GM21576 (cell line): ENCODE measurements at regions not wholly inside any gene's neighbourhood (a gene's known extent, or its start where the extent isn't known, plus 50 kb on each side); places are given as distances from the start of the nearest gene placed in this dataset.

Source experiments
- ATAC-seq: cut with Tn5 transposase; IDR thresholded peaks from one replicate; pipeline ENCODE4 v1.9.1; 2021; ENCODE audit warnings: mild to moderate bottlenecking, moderate library complexity; ENCODE audit not compliant: unreplicated experiment

- ATAC-seq, result no peak
These were observed 151.8 kb downstream of the KIF26A start for GRCh38 chr14:104290058-104290667.

GRCh38 chr14:104290756-104291122, 152.4 kb downstream of the KIF26A start:
- ATAC-seq, result no peak

DNA sequence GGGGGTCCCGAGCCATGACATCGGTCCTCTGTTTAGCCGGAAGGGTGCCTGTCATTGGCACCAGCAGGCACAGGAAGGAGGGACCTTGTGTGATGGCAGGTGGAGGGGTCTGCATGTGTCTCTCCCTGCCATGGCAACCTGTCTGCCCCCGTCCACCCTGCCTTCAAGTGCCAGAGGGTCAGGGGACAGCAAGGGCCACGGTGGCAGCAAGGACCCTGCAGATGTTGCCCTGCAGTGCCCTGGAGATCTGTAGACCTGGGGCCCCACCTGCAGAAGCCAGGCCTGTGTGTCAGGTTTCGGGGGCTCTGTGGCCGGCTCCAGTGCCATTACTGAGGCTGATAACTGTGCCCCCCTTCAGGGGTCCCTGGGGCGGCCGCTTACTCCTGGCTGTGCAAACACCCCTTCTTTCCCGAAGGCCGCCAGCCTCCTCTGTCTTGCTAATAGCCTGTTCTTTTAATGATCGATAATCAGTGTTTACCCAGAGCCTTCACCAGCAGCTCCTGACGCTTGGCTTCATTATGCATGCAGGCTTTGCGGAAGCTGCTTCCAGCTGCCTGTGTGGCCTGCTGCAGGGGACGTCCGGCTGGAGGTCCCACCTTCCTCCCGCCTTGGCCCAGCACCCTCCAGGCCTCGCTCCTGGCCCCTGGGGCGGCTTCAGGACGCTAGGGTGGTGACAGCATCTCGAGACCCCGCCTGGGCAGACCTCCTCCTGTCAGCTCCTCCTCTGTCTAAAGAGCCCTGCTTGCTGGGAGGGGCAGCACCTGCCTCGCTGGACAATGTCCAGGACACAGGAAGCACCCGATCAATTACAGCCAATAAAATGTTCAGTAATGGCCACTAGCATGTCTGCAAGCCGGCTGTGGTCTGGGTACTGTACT, 153.0 kb downstream of the KIF26A start:
- no peak for ATAC-seq

DNA sequence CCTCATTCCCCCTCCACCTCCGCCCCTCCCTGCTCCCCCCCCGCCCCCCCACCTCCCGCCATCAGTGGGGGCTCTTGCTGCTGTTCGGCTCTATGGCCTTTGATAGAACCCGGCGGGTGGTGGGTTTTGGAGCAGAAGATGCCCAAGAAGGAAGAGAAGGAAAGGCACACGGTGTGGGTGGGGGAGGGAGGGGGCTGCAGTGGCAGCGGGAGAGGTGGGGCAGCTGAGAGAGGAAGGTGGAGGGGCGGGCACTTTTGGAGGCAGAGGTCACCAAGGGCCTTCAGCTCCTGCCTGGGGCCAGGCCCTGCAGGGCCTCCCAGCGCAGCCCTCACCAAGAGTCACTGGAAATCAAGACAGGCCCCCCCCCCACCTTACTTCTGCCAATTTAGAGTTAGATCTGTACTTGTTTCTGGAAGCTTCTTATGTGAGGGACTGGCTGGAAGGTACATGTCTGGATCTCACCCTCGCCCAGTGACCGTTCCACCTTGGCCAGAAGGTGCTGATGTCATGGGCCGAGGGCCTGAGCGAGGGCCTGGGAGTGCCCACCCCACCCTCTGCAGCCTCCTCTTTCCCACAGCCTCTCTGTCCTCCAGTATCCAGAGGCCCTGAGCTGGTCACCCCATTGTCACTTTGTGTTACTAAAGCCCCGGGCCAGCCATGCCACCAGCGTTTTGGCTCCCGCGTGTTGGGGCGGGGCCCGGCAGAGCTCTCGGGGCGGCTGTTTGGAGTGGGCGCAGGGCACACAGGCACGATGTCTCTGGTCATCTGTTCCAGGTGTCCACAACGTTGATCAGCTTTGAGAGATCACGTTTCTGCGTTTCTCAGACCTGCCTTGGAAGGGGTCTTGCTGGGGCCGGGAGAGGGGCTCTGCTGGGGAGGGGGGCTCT, 153.9 kb downstream of the KIF26A start:
- ATAC-seq, result no peak

DNA sequence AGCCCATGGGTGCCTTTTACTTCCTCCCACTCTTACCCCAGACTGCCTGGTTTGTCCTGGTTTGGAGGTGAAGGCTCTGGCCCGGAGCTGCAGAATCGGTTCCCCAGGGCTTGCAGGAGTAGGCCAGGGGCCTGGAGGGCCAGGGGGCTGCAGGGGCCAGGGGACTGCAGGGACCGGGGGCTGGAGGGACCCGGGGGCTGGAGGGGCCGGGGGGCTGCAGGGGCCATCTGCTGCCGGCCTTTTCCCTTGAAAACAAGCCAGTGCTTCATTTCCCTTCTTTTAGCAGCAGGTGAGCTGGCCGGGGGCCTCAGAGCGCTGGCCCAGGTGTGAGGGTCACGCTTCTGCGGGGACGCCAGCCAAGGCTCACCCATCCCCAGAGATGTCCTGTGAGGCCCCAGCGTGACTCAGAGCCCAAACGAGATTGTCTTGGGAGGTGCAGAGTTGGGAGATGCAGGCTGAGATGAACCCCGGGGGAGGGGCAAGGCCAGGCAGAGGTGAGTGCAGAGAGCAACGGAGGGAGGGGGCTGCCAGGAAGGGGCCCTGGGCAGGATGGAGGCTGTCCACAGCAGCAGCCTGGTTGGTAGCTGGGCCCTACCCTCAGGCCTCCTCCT, 154.9 kb downstream of the KIF26A start:
- no peak for ATAC-seq

DNA sequence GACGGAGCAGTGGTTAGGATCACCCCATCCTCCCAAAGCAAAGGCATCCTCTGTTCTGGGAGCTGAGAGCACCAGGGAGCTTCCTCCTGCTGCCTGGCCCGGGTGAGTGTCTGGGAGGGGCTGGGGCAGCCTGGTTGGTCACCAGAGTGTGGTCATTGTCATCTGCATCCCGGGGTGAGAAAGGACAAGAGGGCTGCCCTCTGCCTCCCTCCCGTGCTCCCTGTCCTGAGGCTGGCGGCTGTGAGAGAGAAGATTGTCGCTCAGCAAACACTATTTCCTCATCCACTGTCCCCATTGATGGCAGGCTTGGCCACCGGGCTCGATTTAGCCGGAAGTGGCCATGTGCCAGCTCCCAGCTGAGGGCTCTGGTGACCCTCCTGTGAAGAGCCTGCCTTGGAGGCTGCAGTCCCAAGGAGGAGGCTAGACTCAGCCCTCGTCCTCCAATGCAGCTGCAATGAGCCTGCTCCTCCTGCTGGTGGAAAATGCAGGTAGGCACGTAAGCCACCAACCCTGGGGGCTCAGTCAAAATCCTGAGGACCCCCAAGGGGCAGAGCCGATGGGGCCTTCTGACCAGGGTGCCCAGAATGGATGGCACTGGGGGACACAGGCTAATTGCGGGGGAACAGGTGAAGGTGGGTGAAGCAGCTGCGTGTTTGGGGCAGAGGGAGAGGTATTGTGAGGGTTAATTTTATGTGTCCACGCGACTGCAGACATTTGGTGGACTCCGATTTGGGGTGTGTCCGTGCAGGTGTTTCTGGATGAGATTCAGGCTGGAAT, 155.7 kb downstream of the KIF26A start:
- ATAC-seq, result no peak

- no peak for ATAC-seq
These were observed 156.2 kb downstream of the KIF26A start for GRCh38 chr14:104294628-104294982.

DNA sequence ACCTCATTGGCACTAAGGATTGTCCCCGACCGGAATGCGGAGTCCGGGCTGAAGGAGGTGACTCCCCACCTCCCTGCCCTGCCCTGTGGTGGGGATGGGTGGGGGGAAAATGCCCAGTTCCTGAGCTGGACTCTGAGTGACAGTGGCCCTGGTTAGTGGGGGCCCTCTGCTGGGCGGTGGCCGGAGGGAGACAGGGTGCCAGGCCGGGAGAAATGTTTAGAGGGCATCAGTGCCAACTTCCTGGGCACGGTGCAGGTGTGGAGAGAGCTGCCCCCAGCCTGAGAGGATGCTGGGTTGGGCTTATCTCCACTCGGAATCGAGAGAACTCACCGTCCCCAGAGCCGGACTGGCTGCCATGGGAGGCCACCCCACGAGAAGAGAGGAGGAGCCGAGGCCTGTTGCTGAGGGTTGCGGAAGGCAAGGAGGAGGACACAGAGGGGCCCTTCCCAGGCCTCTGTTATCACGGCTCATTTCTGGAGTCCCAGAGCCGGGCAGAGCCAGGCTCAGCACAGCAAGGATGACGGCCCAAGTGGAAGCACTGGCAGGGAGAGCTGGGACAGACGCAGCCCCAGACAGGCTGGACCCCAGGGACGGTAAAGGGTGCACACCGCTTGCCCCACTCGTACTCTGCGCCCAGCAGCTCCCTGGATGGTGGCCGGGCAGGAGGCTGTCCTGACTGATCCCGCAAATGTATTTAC, 156.7 kb downstream of the KIF26A start:
- no peak for ATAC-seq

DNA sequence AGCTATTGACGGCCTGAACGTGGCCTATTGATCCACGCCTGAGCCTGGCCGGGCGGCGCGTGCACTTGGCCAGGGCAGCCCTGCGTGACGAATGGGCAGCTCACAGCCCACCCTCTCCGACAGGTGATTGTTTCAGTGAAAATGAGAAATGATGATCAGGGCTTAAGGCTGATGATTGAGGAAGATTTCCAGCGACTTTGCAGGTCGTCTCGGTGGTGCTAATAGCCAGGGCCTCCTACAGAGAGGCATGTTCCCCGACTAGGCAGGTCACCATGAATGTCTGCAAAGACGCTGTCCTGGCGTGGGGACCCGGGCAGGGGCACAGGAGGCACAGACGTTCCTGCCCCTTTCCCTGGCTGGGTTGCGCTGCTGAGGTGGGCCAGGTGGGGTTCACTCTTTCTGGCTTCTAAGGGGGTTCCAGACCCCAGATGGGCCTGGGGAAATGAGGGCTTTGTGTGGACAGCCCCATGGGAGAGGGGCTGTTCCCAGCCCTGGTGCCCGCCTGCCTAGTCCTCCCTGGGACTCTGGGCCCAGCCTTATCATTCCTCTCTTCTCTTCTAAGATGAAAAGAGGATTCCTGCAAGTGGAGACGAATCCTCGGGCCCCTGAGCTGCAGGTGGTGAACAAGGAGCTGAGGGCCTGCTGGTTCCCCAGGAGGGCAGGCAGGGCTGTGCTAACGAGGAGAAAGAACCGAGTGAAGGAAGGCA, 157.4 kb downstream of the KIF26A start:
- no peak for ATAC-seq

DNA sequence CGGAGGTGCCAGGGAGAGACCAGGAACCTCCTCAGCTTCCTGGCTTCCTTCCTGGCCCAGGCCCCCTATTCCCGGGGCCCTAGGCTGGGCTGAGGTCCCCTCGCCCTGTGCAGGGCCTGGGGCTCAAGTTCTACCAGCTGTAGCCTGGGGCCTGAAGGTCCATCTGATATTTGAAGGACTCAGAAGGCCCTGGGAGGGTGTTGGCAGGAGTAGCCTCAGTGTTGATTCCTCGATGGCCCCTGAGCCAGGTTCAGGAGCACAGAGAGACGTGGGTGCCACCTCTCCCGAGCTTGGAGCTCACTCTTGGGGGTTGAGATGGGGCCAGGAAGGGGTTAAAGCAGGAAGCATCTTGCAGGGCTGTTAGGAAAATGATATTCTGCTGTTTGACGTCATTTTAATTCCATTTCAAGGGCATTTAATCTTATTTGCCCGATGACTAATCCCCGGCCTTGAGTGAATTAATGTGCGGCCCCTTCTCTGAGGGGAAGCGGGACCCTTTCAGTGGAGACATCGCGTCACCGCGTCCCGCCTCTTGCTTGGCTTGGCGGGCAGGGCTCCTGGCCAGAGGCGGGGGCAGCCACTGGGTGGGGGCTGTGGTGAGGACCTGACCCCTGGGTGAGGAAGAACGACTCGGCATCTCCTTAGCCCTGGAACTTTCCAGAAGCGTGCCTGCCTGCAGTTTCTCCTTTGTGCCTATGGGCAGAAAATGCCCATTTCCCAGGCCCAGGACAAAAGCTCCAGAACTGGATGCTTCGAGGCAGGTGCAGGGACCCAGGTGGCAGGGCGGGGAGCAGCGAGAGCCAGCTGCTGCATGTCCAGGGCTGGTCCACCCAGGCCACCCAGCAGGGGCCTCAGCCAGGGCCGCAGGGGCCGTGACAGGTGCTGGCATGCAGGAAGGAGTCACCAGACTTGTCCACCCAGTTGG, 158.3 kb downstream of the KIF26A start:
- no peak for ATAC-seq

DNA sequence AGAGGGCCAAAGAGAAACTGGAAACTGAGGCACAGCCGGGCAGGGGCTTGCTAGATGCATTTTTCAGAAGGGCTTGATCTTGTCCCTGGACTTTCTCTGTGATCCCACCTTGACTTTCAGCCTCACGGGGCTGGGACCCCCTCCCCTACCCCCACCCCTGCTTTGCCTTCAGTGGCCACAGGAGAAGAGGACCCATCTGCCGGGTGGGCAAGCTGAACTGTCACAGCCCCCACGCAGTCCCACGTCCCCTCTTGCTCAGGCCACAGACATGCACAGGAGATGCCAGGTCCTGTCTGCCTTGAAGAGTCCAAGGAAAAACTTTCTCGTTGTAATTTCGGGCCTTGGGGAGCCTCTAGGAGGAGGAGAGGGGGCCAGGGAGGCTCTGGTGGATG, 158.9 kb downstream of the KIF26A start:
- ATAC-seq, result no peak

DNA sequence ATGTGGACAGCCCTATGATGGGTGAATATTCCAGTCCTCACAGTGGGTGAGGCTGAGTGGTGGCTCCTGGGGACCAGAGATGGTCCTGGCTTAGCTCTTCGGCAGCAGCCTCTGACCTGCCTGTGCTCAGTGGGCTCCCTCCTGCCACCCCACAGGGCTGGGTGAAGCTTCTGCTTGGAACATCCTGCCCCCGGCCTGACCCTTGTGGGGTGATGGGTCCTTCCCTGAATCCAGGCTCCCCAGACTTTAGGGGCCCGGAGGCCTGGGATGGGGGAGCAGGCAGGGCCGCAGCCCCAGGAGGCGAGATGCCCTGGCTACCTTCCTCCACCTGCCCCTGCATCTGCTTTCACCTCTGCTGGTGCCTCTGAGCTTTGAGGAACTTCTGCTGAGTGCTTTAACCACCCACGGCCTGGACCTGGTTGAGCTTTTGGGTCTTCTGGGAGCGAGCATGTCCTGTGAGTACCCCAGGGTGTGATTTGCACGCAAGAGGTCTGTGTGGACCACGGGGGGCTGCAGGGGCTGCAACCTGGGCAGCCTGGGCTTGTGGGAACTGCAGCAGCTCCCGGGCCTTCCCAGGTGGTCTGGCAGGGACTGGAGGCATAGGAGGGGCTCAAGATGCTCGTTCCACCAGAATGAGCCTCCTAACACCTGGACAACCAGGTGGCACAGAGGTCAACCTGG, 159.5 kb downstream of the KIF26A start:
- ATAC-seq, result no peak

- no peak for ATAC-seq
These were observed 160.1 kb downstream of the KIF26A start for GRCh38 chr14:104298458-104298857.

DNA sequence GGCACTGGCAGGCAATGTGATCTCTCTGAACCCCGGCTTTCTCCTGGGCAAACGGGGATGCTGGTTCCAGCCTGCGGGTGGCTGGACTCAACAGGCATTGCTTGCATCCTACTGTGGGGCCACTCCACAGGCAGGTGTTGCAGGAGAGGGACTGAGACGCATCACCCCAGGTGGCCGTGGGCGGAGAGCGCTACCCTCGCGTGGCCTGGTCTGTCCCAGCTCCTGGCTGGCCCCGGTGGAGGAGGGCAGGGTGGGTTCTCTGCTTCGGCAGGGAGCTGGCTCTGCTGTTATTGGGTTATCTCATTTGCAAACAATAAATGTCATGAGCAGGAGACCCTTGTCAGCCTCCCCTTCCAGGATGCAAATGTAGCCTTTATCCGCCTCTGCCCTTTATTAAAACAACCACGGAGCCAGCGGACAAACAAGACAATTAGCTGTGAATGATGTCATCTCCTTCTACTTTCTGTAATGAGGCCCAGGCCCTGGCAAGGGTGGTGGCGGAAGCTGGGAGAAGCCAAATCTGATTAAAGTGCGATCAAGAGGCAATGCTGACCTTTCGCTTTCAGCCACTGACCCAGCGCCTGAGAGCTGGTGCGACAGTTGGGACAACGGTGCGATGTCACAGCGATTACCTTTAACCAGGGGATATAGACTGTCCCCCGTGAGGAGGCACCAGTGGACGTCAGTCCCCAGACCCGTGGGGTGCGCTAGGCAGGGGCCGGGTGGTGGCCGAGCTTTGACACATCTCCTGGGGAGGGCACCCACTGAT, 161.8 kb downstream of the KIF26A start:
- no peak for ATAC-seq

GRCh38 chr14:104301731-104302460, 163.5 kb downstream of the KIF26A start:
- ATAC-seq, result no peak

DNA sequence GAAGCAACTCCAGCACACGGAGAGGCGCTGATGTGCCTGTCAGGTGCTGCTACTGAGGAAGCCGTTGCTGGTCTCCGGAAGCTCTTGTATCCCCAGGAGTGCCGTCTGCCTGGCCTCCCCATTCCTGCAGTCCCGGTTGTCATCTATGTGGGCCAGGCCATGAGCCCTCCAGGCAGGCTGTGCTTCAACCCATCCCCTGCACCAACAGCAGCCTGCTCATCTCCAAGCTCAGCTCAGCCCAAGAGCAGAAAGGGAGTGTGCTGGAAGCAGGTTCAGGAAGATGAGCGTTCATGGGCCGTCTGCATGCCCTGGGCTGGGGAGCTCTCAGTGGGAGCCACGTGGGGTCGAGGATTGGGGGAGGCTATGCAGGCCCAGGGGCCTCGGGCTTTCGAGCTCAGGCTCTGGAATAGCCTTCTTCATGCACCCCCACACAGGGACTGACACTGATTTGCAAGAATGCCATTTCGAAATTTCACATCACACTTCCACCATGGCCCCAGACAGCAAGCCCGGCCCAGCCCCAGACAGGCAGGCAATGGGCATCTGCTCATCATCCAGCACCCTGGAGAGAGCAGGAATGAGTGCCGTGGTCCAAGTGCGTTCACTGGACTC, 164.5 kb downstream of the KIF26A start:
- no peak for ATAC-seq
